ENCODE measurements at regions not wholly inside any gene's neighbourhood (a gene's known extent, or its start where the extent isn't known, plus 50 kb on each side); places are given as distances from the start of the nearest gene placed in this dataset.
A peak's percentile ranks its signal among the peaks of the same experiment; 100 is the strongest.

DNA sequence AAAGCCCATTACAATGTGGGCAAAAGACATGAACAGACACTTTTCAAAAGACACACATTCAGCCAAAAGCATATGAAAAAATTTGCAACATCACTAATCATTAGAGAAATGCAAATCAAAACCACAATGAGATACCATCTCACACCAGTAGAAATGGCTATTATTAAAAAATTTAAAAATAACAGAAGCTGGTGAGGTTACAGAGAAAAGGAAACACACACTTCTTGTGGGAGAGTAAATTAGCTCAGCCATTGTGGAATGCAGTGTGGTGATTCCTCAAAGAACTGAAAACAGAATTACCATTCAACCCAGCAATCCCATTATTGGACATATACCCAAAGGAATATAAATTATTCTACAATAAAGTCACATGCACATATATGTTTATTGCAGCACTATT lies 585.2 kb upstream of the TUSC1 start:
- Mint-ChIP-seq H3K27me3 (no peaks in the 10 kb centered on the region), H3K27ac (no peak overlapping the region), H3K9me3 (peaks cover 0 to 13% (median 5%) of the 10 kb centered on the region in 7 donors), H3K4me1 (no peaks in the 10 kb centered on the region), H3K4me3 (no peak overlapping the region), H3K36me3 (no peaks in the 10 kb centered on the region)
- Histone ChIP-seq H3K27ac (ENCODE audit: insufficient read depth, low read length, poor library complexity, severe bottlenecking) (no peak overlapping the region), H3K4me1 (ENCODE audit: control insufficient read depth, insufficient read depth, low read length, poor library complexity, severe bottlenecking) (no peaks in the 10 kb centered on the region), H3K36me3 (ENCODE audit: control insufficient read depth, insufficient read depth, low read length) (no peaks in the 10 kb centered on the region), H3K9me3 (ENCODE audit: control insufficient read depth in 2 of 2, low read length in 2 of 2) (no peaks in the 10 kb centered on the region), H3K4me3 (ENCODE audit: low read depth, low read length) (no peak overlapping the region), H3K27me3 (ENCODE audit: control insufficient read depth, insufficient read depth, low read length) (no peaks in the 10 kb centered on the region)
- no peak for DNase-seq
- no peak for ATAC-seq (ENCODE audit: low read depth in 2 of 2)

DNA sequence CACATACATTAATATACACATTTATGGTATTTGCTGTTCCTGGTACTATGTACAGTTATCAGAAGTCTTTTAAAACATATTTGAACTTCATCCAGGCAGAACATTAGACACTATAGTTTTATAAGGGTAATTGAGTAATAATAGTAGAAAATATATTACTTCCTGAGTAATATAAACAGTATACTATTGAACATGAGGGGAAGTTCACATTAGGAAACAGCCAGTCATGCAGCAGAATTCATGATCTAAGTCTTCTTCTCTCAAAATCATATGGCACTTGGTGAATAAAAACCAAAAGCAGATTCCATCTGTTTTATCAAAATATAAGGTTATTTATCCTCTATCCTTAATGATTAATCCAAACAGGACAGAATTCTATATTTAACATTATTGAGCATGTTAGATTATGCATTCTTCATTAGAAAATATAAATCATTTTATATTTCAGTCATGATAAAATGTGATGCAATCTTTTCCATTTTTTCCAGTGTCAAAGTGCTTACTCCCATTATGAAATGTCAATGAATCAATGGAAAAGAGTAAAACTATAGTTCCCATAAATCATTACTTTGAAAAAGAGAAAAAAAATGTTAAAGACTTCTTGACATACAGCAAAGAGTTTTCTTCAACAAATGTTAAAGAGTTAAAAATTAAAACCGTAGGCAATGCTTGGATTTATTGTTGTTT lies 584.3 kb upstream of the TUSC1 start:
- Mint-ChIP-seq H3K36me3 (no peaks in the 10 kb centered on the region), H3K27me3 (no peaks in the 10 kb centered on the region), H3K27ac (no peak overlapping the region), H3K9me3 (peaks cover 0 to 13% (median 5%) of the 10 kb centered on the region in 7 donors), H3K4me3 (no peak overlapping the region), H3K4me1 (no peaks in the 10 kb centered on the region)
- Histone ChIP-seq H3K27me3 (ENCODE audit: control insufficient read depth, insufficient read depth, low read length) (no peaks in the 10 kb centered on the region), H3K4me1 (ENCODE audit: control insufficient read depth, insufficient read depth, low read length, poor library complexity, severe bottlenecking) (no peaks in the 10 kb centered on the region), H3K9me3 (ENCODE audit: control insufficient read depth in 2 of 2, low read length in 2 of 2) (no peaks in the 10 kb centered on the region), H3K27ac (ENCODE audit: insufficient read depth, low read length, poor library complexity, severe bottlenecking) (no peak overlapping the region), H3K36me3 (ENCODE audit: control insufficient read depth, insufficient read depth, low read length) (no peaks in the 10 kb centered on the region), H3K4me3 (ENCODE audit: low read depth, low read length) (no peak overlapping the region)
- no peak for ATAC-seq (ENCODE audit: low read depth in 2 of 2)
- DNase-seq: no peak

GRCh38 chr9:26261503-26262330 lies 583.5 kb upstream of the TUSC1 start:
- no peaks in the 10 kb centered on the region for H3K4me1 ChIP-seq (ENCODE audit: control insufficient read depth, insufficient read depth, low read length, poor library complexity, severe bottlenecking)
- Mint-ChIP-seq H3K36me3 (no peaks in the 10 kb centered on the region), H3K9me3 (peaks cover 0 to 13% (median 6%) of the 10 kb centered on the region in 7 donors), H3K4me1 (no peaks in the 10 kb centered on the region), H3K27me3 (no peaks in the 10 kb centered on the region), H3K27ac (peak overlapping the region in 1 of 3 donors; percentile 56), H3K4me3 (no peak overlapping the region)
- H3K27me3 ChIP-seq (ENCODE audit: control insufficient read depth, insufficient read depth, low read length): no peaks in the 10 kb centered on the region
- no peak overlapping the region for H3K4me3 ChIP-seq (ENCODE audit: low read depth, low read length)
- H3K27ac ChIP-seq (ENCODE audit: insufficient read depth, low read length, poor library complexity, severe bottlenecking): no peak overlapping the region
- no peak for ATAC-seq (ENCODE audit: low read depth in 2 of 2)
- H3K9me3 ChIP-seq (ENCODE audit: control insufficient read depth in 2 of 2, low read length in 2 of 2): no peaks in the 10 kb centered on the region
- H3K36me3 ChIP-seq (ENCODE audit: control insufficient read depth, insufficient read depth, low read length): no peaks in the 10 kb centered on the region
- DNase-seq: no peak

- no peak overlapping the region for H3K4me3 Mint-ChIP-seq
- Histone ChIP-seq H3K27me3 (ENCODE audit: control insufficient read depth, insufficient read depth, low read length) (no peaks in the 10 kb centered on the region), H3K27ac (ENCODE audit: insufficient read depth, low read length, poor library complexity, severe bottlenecking) (no peak overlapping the region), H3K4me3 (ENCODE audit: low read depth, low read length) (no peak overlapping the region), H3K36me3 (ENCODE audit: control insufficient read depth, insufficient read depth, low read length) (no peaks in the 10 kb centered on the region), H3K9me3 (ENCODE audit: control insufficient read depth in 2 of 2, low read length in 2 of 2) (no peaks in the 10 kb centered on the region), H3K4me1 (ENCODE audit: control insufficient read depth, insufficient read depth, low read length, poor library complexity, severe bottlenecking) (no peaks in the 10 kb centered on the region)
- H3K9me3 Mint-ChIP-seq: peaks cover 0 to 11% (median 5%) of the 10 kb centered on the region in 7 donors
- H3K4me1 Mint-ChIP-seq: no peaks in the 10 kb centered on the region
- H3K36me3 Mint-ChIP-seq: no peaks in the 10 kb centered on the region
- no peaks in the 10 kb centered on the region for H3K27me3 Mint-ChIP-seq
- DNase-seq (no peak), ATAC-seq (ENCODE audit: low read depth in 2 of 2) (no peak)
- H3K27ac Mint-ChIP-seq: no peak overlapping the region
These were observed 582.0 kb upstream of the TUSC1 start for GRCh38 chr9:26260238-26260637.

DNA sequence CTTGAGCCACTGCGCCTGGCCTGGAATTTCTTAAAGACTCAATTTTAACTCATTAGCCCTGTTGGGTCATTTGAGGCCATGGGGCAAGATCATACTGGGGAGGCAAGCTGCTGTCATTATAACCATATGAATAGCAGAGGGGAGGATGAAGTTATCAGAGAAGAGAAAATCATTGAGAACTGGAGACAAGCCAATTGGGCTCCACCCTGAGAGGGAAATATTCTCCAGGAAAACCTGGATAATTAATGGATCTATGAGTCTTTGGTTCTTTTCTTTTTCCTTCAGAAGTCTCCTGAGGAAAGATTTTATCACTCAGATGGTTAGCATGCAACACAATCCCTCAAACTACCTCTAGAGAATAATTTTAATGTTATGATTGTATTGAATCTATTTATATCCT lies 569.6 kb upstream of the TUSC1 start:
- Histone ChIP-seq H3K27me3 (ENCODE audit: control insufficient read depth, insufficient read depth, low read length) (no peaks in the 10 kb centered on the region), H3K4me3 (ENCODE audit: low read depth, low read length) (no peak overlapping the region), H3K9me3 (ENCODE audit: control insufficient read depth in 2 of 2, low read length in 2 of 2) (no peaks in the 10 kb centered on the region), H3K27ac (ENCODE audit: insufficient read depth, low read length, poor library complexity, severe bottlenecking) (no peak overlapping the region), H3K4me1 (ENCODE audit: control insufficient read depth, insufficient read depth, low read length, poor library complexity, severe bottlenecking) (no peaks in the 10 kb centered on the region), H3K36me3 (ENCODE audit: control insufficient read depth, insufficient read depth, low read length) (no peaks in the 10 kb centered on the region)
- H3K27me3 Mint-ChIP-seq: no peaks in the 10 kb centered on the region
- ATAC-seq (ENCODE audit: low read depth in 2 of 2) (no peak), DNase-seq (no peak)
- H3K4me1 Mint-ChIP-seq: no peaks in the 10 kb centered on the region
- H3K4me3 Mint-ChIP-seq: no peak overlapping the region
- H3K9me3 Mint-ChIP-seq: peaks cover 2 to 19% (median 6%) of the 10 kb centered on the region in 7 donors
- H3K27ac Mint-ChIP-seq: no peak overlapping the region
- no peaks in the 10 kb centered on the region for H3K36me3 Mint-ChIP-seq

DNA sequence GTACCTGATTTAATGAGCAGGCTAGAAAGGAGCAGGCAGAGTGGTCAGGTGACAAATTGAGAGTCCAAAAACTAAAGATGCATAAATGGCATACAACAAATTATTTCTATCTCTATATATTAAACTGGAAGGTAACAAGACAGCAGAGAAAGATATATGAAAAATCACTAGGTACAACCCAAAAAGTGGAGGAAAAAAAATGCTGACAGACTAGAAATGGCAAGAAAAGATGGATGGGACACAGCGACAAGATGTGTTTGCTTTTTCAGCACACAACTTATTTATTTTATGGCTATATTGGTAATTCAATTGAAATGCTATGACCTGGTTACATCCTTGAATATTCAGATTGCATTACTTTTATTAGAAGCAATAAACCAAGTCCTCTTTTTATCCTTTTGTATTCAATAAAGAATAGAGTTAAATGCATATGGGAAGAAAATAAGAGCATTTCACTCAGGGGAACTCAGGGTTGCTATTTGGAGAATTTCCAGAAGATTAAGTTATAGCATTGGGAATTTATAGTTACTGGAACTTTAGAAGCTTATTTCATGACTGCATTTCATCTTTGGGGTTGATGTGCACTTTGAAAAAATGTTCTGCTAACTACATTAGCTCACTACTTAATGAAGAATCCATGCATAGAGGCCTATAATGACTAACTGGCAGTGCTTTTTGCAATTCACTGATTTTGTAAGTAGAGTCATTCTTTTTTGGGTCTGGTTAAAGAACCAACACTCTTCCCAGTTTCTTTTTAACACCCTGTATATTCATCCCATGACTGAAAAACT lies 566.6 kb upstream of the TUSC1 start:
- H3K9me3 Mint-ChIP-seq: peaks cover 0 to 23% (median 6%) of the 10 kb centered on the region in 7 donors
- H3K27me3 Mint-ChIP-seq: no peaks in the 10 kb centered on the region
- Histone ChIP-seq H3K27me3 (ENCODE audit: control insufficient read depth, insufficient read depth, low read length) (no peaks in the 10 kb centered on the region), H3K27ac (ENCODE audit: insufficient read depth, low read length, poor library complexity, severe bottlenecking) (no peak overlapping the region), H3K9me3 (ENCODE audit: control insufficient read depth in 2 of 2, low read length in 2 of 2) (no peaks in the 10 kb centered on the region), H3K4me3 (ENCODE audit: low read depth, low read length) (no peak overlapping the region), H3K4me1 (ENCODE audit: control insufficient read depth, insufficient read depth, low read length, poor library complexity, severe bottlenecking) (no peaks in the 10 kb centered on the region), H3K36me3 (ENCODE audit: control insufficient read depth, insufficient read depth, low read length) (no peaks in the 10 kb centered on the region)
- DNase-seq: no peak
- no peaks in the 10 kb centered on the region for H3K4me1 Mint-ChIP-seq
- no peak overlapping the region for H3K27ac Mint-ChIP-seq
- no peak for ATAC-seq (ENCODE audit: low read depth in 2 of 2)
- no peak overlapping the region for H3K4me3 Mint-ChIP-seq
- no peaks in the 10 kb centered on the region for H3K36me3 Mint-ChIP-seq

- Histone ChIP-seq H3K36me3 (ENCODE audit: control insufficient read depth, insufficient read depth, low read length) (no peaks in the 10 kb centered on the region), H3K27ac (ENCODE audit: insufficient read depth, low read length, poor library complexity, severe bottlenecking) (no peak overlapping the region), H3K4me1 (ENCODE audit: control insufficient read depth, insufficient read depth, low read length, poor library complexity, severe bottlenecking) (no peaks in the 10 kb centered on the region), H3K9me3 (ENCODE audit: control insufficient read depth in 2 of 2, low read length in 2 of 2) (no peaks in the 10 kb centered on the region), H3K27me3 (ENCODE audit: control insufficient read depth, insufficient read depth, low read length) (no peaks in the 10 kb centered on the region), H3K4me3 (ENCODE audit: low read depth, low read length) (no peak overlapping the region)
- no peak for DNase-seq
- Mint-ChIP-seq H3K27me3 (no peaks in the 10 kb centered on the region), H3K36me3 (no peaks in the 10 kb centered on the region), H3K9me3 (peaks cover 0 to 16% (median 4%) of the 10 kb centered on the region in 7 donors), H3K4me1 (no peaks in the 10 kb centered on the region), H3K4me3 (peak overlapping the region in 1 of 4 donors; percentile 73), H3K27ac (no peak overlapping the region)
- no peak for ATAC-seq (ENCODE audit: low read depth in 2 of 2)
These were observed 565.5 kb upstream of the TUSC1 start for GRCh38 chr9:26243726-26244125.
